Tibial nerve (tissue), 4 donors: ENCODE measurements at regions not wholly inside any gene's neighbourhood (a gene's known extent, or its start where the extent isn't known, plus 50 kb on each side); places are given as distances from the start of the nearest gene placed in this dataset.
A peak's percentile ranks its signal among the peaks of the same experiment; 100 is the strongest.

ENCODE experiments used
- DNase-seq, 2 donors: peaks; one replicate each; pipeline ENCODE4 v3.0.0-alpha.2; 2019; ENCODE audit warnings: low spot score in 2 of 2
- H3K27ac ChIP-seq, 4 donors: fragments of 200-600 bp; sonication (generic) in 3 of 4; one replicate each; pipeline ENCODE4 v1.5.1; 2017 to 2019; ENCODE audit warnings: mild to moderate bottlenecking in 1 of 4
- H3K27me3 ChIP-seq, 2 donors: fragments of 200-600 bp; sonication (generic) in 1 of 2; one replicate each; pipeline versions ENCODE4 v1.5.1 to v1.6.0; 2017 to 2019
- H3K36me3 ChIP-seq, 3 donors: fragments of 200-600 bp; sonication (generic); one replicate each; pipeline ENCODE4 v1.5.1; 2018 to 2019
- H3K4me1 ChIP-seq, 4 donors: fragments of 200-600 bp; sonication (generic) in 3 of 4; one replicate each; pipeline ENCODE4 v1.5.1; 2017 to 2019
- H3K4me3 ChIP-seq, 4 donors: fragments of 200-600 bp; sonication (generic) in 3 of 4; one replicate each; pipeline ENCODE4 v1.5.1; 2017 to 2019; ENCODE audit warnings: mild to moderate bottlenecking in 1 of 4, moderate library complexity in 1 of 4
- H3K9me3 ChIP-seq, 4 donors: fragments of 200-600 bp; sonication (generic) in 3 of 4; one replicate each; pipeline ENCODE4 v1.5.1; 2017 to 2019
- EP300 ChIP-seq, 2 donors: sonication (generic); formaldehyde crosslinking; IDR thresholded peaks; one replicate each; pipeline ENCODE4 v1.6.1; 2017; ENCODE audit warnings: antibody characterized with exemption in 2 of 2, mild to moderate bottlenecking in 1 of 2
- POLR2A ChIP-seq, 2 donors: fragments of 450-650 bp; IDR thresholded peaks; one replicate each; pipeline ENCODE4 v1.6.1; 2017; ENCODE audit warnings: antibody characterized with exemption in 2 of 2, mild to moderate bottlenecking in 2 of 2, moderate library complexity in 2 of 2
- WGBS, 2 donors: methylation state at CpG; one replicate each; pipeline ENCODE4 v1.1.5; 2018; 5-methylcytosine and 5-hydroxymethylcytosine counted together
- TF ChIP-seq, protein P1 (sequence below), 5 experiments: fragments of 200-600 bp in 3 of 5; fragments of 450-650 bp in 2 of 5; sonication (generic) in 3 of 5; IDR thresholded peaks; one replicate each; pipeline ENCODE4 v1.5.1; 2016 to 2019; ENCODE audit warnings: antibody characterized with exemption in 5 of 5, mild to moderate bottlenecking in 3 of 5, moderate library complexity in 2 of 5

DNA sequence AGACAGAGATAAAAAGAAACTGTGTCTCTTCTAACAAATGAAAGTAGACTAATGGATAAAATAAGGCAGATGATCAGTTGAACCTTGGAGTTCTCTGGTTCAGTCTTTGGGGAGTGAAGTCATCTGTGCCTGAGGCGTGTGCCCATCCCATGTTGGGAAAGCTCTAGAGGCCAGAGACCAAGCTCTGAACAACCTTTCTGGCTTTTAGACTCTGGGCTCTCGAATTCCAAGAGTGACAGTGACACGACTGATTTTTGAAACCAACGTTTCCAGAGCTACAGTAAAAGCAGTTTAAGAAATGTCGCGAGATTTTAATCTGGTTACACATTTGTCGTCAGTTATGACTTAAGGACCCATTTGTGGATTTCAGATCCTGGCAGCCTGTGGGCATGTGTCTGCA, 83.7 kb upstream of the APCDD1 start:
- WGBS, 2 donors = 83 to 87% methylated on average over 7 of the region's 7 CpGs
- peaks cover 0 to 9% (median 0%) of the 10 kb centered on the region in 4 donors for H3K4me1 ChIP-seq
- no peak overlapping the region for H3K4me3 ChIP-seq

DNA sequence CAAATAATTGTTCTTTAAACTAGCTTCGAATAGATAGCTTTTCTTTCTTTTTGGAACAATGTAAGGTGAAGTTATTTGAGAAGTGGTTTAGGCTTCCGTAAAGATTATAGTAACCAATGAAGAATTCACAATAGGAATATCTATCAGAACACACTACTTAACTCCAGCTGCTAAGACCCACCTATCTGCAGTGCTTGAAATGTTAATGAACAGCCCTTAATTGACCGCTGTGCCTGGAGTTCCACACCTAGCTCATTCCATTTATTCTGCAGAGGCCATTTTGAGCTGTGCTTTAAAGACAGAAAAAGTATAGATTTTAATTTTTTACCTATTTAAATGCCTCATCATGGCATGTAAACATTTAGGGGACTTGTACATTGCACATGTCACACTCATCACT, 83.3 kb upstream of the APCDD1 start:
- TF ChIP-seq, protein P1, sequence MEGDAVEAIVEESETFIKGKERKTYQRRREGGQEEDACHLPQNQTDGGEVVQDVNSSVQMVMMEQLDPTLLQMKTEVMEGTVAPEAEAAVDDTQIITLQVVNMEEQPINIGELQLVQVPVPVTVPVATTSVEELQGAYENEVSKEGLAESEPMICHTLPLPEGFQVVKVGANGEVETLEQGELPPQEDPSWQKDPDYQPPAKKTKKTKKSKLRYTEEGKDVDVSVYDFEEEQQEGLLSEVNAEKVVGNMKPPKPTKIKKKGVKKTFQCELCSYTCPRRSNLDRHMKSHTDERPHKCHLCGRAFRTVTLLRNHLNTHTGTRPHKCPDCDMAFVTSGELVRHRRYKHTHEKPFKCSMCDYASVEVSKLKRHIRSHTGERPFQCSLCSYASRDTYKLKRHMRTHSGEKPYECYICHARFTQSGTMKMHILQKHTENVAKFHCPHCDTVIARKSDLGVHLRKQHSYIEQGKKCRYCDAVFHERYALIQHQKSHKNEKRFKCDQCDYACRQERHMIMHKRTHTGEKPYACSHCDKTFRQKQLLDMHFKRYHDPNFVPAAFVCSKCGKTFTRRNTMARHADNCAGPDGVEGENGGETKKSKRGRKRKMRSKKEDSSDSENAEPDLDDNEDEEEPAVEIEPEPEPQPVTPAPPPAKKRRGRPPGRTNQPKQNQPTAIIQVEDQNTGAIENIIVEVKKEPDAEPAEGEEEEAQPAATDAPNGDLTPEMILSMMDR (IDR thresholded peaks at IDR 0.05) = no peak
- no peaks in the 10 kb centered on the region for H3K36me3 ChIP-seq
- H3K27ac ChIP-seq = no peak overlapping the region
- H3K27me3 ChIP-seq = no peaks in the 10 kb centered on the region
- H3K4me3 ChIP-seq = no peak overlapping the region
- DNase-seq = no peak
- 79 to 83% methylated on average over 3 of the region's 3 CpGs for whole genome bisulfite sequencing, 2 donors
- no peaks in the 10 kb centered on the region for H3K9me3 ChIP-seq
- peaks cover 0 to 12% (median 0%) of the 10 kb centered on the region in 4 donors for H3K4me1 ChIP-seq

More for the DNA sequence above, 83.7 kb upstream of the APCDD1 start:
- H3K36me3 ChIP-seq = no peaks in the 10 kb centered on the region
- DNase-seq = no peak
- no peaks in the 10 kb centered on the region for H3K27me3 ChIP-seq
- H3K27ac ChIP-seq = no peak overlapping the region
- no peak for TF ChIP-seq EP300 (IDR thresholded peaks at IDR 0.05)
- TF ChIP-seq, protein P1 (IDR thresholded peaks at IDR 0.05) = no peak
- no peak for TF ChIP-seq POLR2A (IDR thresholded peaks at IDR 0.05)
- H3K9me3 ChIP-seq = no peaks in the 10 kb centered on the region

DNA sequence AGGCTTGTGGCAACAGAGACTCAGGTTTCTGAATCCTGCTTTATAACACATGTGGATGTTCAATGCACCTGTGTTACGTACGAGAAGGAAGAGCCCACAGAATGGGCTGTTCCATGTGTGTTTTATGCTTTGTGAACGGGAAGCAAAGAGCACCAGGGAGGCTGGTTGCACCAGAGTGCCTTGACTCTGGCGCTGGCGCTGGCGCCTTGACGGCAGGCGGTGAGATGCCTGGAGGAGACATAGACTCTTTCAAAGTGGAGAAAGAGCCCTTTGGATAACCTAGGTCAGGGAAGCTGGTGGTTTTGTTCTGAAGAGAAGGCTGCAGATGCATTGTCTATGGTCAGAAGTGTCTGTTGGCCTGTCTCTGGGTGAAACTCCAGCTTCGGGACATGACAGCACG, 80.2 kb upstream of the APCDD1 start:
- no peak for TF ChIP-seq POLR2A (IDR thresholded peaks at IDR 0.05)
- TF ChIP-seq, protein P1 (IDR thresholded peaks at IDR 0.05) = no peak
- TF ChIP-seq EP300 (IDR thresholded peaks at IDR 0.05) = no peak
- no peak overlapping the region for H3K27ac ChIP-seq
- 87% methylated on average over 10 of the region's 10 CpGs for whole genome bisulfite sequencing, 2 donors

DNA sequence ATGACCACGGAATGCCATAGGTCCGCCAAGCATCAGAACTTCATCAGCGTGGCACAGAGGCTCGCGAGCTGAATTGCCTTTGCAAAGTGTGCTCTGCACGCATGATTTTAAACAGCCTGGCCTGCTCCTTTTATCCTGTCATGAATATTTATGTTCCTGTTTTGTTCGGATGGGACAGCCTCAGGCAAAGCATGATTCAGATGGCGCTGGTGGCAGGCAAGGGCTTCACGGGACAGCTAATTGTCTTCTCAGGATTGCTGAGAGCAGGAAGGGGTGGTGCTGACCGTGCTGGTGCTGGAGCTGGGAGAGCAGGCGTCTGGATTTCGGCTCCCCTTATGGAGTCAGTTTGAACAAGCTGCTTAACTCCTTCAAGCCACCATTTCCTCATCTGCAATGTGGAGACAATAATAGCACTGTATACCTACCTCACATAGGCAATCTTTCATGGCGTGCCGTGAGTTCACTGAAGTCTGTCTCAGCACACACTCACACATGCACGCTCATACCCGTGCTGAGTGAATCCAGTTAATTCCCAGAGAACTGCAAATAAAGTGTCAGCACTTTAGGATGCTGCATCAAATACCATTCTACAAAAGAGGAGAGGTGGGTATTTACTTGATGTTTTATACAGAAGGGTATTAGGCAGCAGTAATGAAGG, 79.7 kb upstream of the APCDD1 start:
- Histone ChIP-seq H3K9me3 (no peaks in the 10 kb centered on the region), H3K27ac (no peak overlapping the region), H3K27me3 (no peaks in the 10 kb centered on the region), H3K4me3 (no peak overlapping the region), H3K36me3 (no peaks in the 10 kb centered on the region), H3K4me1 (peaks cover 0 to 38% (median 10%) of the 10 kb centered on the region in 4 donors)
- DNase-seq = no peak
- TF ChIP-seq, protein P1 (IDR thresholded peaks at IDR 0.05) = no peak
- no peak for TF ChIP-seq POLR2A (IDR thresholded peaks at IDR 0.05)
- TF ChIP-seq EP300 (IDR thresholded peaks at IDR 0.05) = no peak
- WGBS, 2 donors = 70 to 73% methylated on average over 16 of the region's 16 CpGs

More for the DNA sequence above, 80.2 kb upstream of the APCDD1 start:
- Histone ChIP-seq H3K4me1 (peaks cover 0 to 37% (median 10%) of the 10 kb centered on the region in 4 donors), H3K4me3 (no peak overlapping the region), H3K9me3 (no peaks in the 10 kb centered on the region), H3K36me3 (no peaks in the 10 kb centered on the region), H3K27me3 (no peaks in the 10 kb centered on the region)
- no peak for DNase-seq

DNA sequence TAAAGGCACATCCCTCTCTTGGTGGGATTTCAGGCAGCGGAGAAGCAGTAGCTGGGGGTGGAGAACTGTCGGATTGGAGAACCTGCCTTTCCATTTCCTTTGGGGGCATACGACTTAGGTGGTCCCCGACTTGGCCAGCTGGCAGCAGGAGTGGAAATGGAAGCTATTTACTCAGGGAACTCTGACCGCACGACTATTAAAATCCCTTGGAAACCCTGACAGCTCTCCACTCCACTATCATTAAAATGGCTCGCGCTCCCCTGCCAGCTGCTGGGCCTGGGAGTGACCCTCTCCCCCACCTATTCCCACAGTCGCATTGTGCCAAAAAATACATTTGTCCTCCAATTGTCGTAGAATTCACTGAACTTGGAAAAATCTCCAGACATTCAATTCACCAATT, 77.7 kb upstream of the APCDD1 start:
- WGBS, 2 donors = 63 to 64% methylated on average over 10 of the region's 10 CpGs
- Histone ChIP-seq H3K27ac (peak overlapping the region in 1 of 4 donors; percentile 32), H3K4me3 (no peak overlapping the region), H3K36me3 (no peaks in the 10 kb centered on the region), H3K27me3 (no peaks in the 10 kb centered on the region), H3K4me1 (peaks cover 0 to 37% (median 10%) of the 10 kb centered on the region in 4 donors), H3K9me3 (no peaks in the 10 kb centered on the region)
- TF ChIP-seq EP300 (IDR thresholded peaks at IDR 0.05) (peak in 1 of 2 donors; percentile 46), POLR2A (IDR thresholded peaks at IDR 0.05) (no peak)
- TF ChIP-seq, protein P1 (IDR thresholded peaks at IDR 0.05) = no peak
- DNase-seq = peak; percentile 45 to 75
